Kasumi-1 (cell line): ENCODE measurements at regions not wholly inside any gene's neighbourhood (a gene's known extent, or its start where the extent isn't known, plus 50 kb on each side); places are given as distances from the start of the nearest gene placed in this dataset.

Source experiments
- DNase-seq, 2 experiments: peaks; one replicate each; lab custom pipeline; 2025; lab: John Stamatoyannopoulos, UW

GRCh38 chr19:13606156-13606555 is 99.9 kb upstream of the CACNA1A start:
- no peak for DNase-seq

GRCh38 chr19:13604902-13605586 is 98.8 kb upstream of the CACNA1A start:
- DNase-seq: no peak

- no peak for DNase-seq
These were observed 94.5 kb upstream of the CACNA1A start for GRCh38 chr19:13600802-13601201.

- no peak for DNase-seq
These were observed 93.8 kb upstream of the CACNA1A start for GRCh38 chr19:13600091-13600490.

GRCh38 chr19:13599681-13600080 is 93.4 kb upstream of the CACNA1A start:
- no peak for DNase-seq

GRCh38 chr19:13598098-13598497 is 91.8 kb upstream of the CACNA1A start:
- DNase-seq: no peak

GRCh38 chr19:13597640-13598039 is 91.4 kb upstream of the CACNA1A start:
- peak; percentile 81 to 85 for DNase-seq

- DNase-seq: peak; percentile 62 to 69
These were observed 82.9 kb upstream of the CACNA1A start for GRCh38 chr19:13588957-13589833.

- no peak for DNase-seq
These were observed 79.2 kb upstream of the CACNA1A start for GRCh38 chr19:13585512-13585911.

- no peak for DNase-seq
These were observed 77.5 kb upstream of the CACNA1A start for GRCh38 chr19:13583753-13584152.

GRCh38 chr19:13583114-13583513 is 76.8 kb upstream of the CACNA1A start:
- no peak for DNase-seq

GRCh38 chr19:13581576-13581975 is 75.3 kb upstream of the CACNA1A start:
- DNase-seq: no peak

- no peak for DNase-seq
These were observed 73.2 kb upstream of the CACNA1A start for GRCh38 chr19:13579388-13580060.

- no peak for DNase-seq
These were observed 70.4 kb upstream of the CACNA1A start for GRCh38 chr19:13576726-13577125.

GRCh38 chr19:13574933-13575332 is 68.7 kb upstream of the CACNA1A start:
- DNase-seq: no peak

GRCh38 chr19:13573056-13573667 is 66.9 kb upstream of the CACNA1A start:
- no peak for DNase-seq

GRCh38 chr19:13561461-13561860 is 55.2 kb upstream of the CACNA1A start:
- DNase-seq: no peak

GRCh38 chr19:13557756-13558398 is 51.6 kb upstream of the CACNA1A start:
- DNase-seq: no peak

- DNase-seq: no peak
These were observed 50.3 kb upstream of the CACNA1A start for GRCh38 chr19:13556552-13556951.
